ENCODE measurements at regions not wholly inside any gene's neighbourhood (a gene's known extent, or its start where the extent isn't known, plus 50 kb on each side); places are given as distances from the start of the nearest gene placed in this dataset.

- no peak for TF ChIP-seq CTCF (conservative IDR thresholded peaks at IDR 0.05; ENCODE audit: low read depth in 2 of 2)
- TF ChIP-seq POLR2AphosphoS5 (IDR thresholded peaks at IDR 0.05; ENCODE audit: low read depth), result no peak
- TF ChIP-seq ZNF331 (CRISPR knock-in tag; IDR thresholded peaks at IDR 0.05; ENCODE audit: low read depth), result no peak
- TF ChIP-seq EZH2 (IDR thresholded peaks at IDR 0.05; ENCODE audit: low read depth, unreplicated experiment), result no peak
Observed at GRCh38 chr7:118708741-118709140, 484.2 kb downstream of the ANKRD7 start.

Data from GM23338 (cell line).